Activated CD8-positive, alpha-beta T cell treated with anti-CD3 and anti-CD28 coated beads for 36 hours (primary cell): ENCODE measurements at regions not wholly inside any gene's neighbourhood (a gene's known extent, or its start where the extent isn't known, plus 50 kb on each side); places are given as distances from the start of the nearest gene placed in this dataset.

Experiments used
- ATAC-seq: fragments of 200-7000 bp; cut with Tn5 transposase; one replicate; pipeline ENCODE4 v1.10.0; 2021; ENCODE audit warnings: mild to moderate bottlenecking, moderate library complexity
- CTCF ChIA-PET: fragments of 350-600 bp; sonication (Branson Sonifier 250); formaldehyde crosslinking; loops from one replicate; lab custom pipeline; 2021; ENCODE audit warnings: antibody characterized with exemption; lab: Charles Lee
- POLR2A ChIA-PET: fragments of 350-600 bp; sonication (Branson Sonifier 250); formaldehyde crosslinking; loops from one replicate; lab custom pipeline; 2021; ENCODE audit warnings: antibody characterized with exemption; lab: Charles Lee
- DNase-seq: peaks from one replicate; pipeline ENCODE4 v3.0.0-alpha.2; 2020
- H3K27ac Mint-ChIP-seq: one replicate; pipeline ENCODE4 v1.8.0; 2021; ENCODE audit warnings: mild to moderate bottlenecking, mixed read lengths
- H3K27me3 Mint-ChIP-seq: one replicate; pipeline ENCODE4 v1.8.0; 2021; ENCODE audit warnings: mixed read lengths
- H3K36me3 Mint-ChIP-seq: one replicate; pipeline ENCODE4 v1.8.0; 2021; ENCODE audit warnings: low read depth, mixed read lengths
- H3K4me1 Mint-ChIP-seq: one replicate; pipeline ENCODE4 v1.8.0; 2021; ENCODE audit warnings: low read depth, mixed read lengths
- H3K4me3 Mint-ChIP-seq: one replicate; pipeline ENCODE4 v1.8.0; 2021; ENCODE audit warnings: mild to moderate bottlenecking, moderate library complexity, mixed read lengths
- H3K9me3 Mint-ChIP-seq: one replicate; pipeline ENCODE4 v1.8.0; 2021; ENCODE audit warnings: mixed read lengths
- CTCF ChIP-seq: fragments of 200-600 bp; IDR thresholded peaks from one replicate; pipeline ENCODE4 v1.8.0; 2022; ENCODE audit warnings: antibody characterized with exemption, mild to moderate bottlenecking
- intact Hi-C: fragments of 100-400 bp; cut with micrococcal nuclease; formaldehyde crosslinking; loops from one replicate; pipeline ENCODE4 v1.10.0; 2022

DNA sequence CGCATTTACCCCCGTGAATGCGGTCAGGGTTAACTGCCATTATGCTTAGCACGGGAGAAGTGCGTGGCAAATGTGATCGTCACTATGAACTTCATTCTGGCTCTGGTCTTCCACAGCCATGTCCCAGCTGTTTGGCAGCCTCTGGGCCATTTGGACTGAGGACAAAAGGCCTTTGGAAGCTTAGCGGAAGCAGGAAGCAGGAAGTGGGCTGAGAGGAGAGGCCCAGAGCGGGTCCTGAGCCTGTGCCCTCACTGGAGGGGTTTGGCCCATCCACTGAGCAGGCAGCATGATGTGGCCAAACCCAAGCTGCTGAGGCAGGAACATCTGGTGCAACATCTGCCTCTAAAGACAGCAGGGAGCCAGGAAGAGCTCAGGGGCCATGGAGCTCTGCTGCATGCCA is 345.9 kb downstream of the C16orf95 start:
- Mint-ChIP-seq H3K4me1 (peaks cover 2% of the 10 kb centered on the region), H3K27ac (no peak overlapping the region), H3K36me3 (no peaks in the 10 kb centered on the region), H3K9me3 (no peaks in the 10 kb centered on the region), H3K27me3 (peaks cover 6% of the 10 kb centered on the region), H3K4me3 (no peak overlapping the region)
- CTCF ChIA-PET: no interaction called here
- intact Hi-C loops: no loop called here
- no peak for ATAC-seq
- POLR2A ChIA-PET: interaction anchor here (0.5 kb wide), 1 partner anchor 91 kb away, joined by 3 read pairs; no protein-coding TSS in a partner anchor
- no peak for TF ChIP-seq CTCF
- no peak for DNase-seq

DNA sequence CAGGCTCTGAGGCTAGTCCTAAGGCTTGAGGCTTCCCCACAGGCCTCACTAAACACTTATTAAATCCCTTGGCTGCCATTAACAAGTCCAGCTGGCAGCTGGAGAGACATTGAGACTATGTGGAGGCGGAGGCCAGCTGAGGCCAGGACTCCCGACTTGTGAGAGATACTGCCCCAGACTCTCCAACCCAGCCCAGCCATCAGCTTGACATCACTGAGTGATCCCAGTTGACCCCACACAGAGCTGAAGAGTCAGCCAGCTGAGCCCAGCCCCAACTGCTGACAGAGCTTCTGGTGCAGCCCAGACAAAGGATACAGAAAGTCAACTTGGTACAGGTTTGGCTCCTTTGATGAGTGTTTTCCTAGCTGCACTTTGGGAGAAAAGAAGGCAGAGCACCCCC is 343.1 kb downstream of the C16orf95 start:
- TF ChIP-seq CTCF: no peak
- CTCF ChIA-PET: no interaction called here
- intact Hi-C loops: no loop called here

GRCh38 chr16:86975445-86975844 is 341.7 kb downstream of the C16orf95 start:
- H3K27ac Mint-ChIP-seq: no peak overlapping the region
- no peaks in the 10 kb centered on the region for H3K36me3 Mint-ChIP-seq
- peaks cover 2% of the 10 kb centered on the region for H3K4me1 Mint-ChIP-seq
- ChIA-PET POLR2A (no interaction called here), CTCF (no interaction called here)
- intact Hi-C loops: no loop called here
- TF ChIP-seq CTCF: no peak
- H3K4me3 Mint-ChIP-seq: no peak overlapping the region
- H3K9me3 Mint-ChIP-seq: no peaks in the 10 kb centered on the region
- ATAC-seq (peak; percentile 51), DNase-seq (peak; percentile 7)
- peaks cover 6% of the 10 kb centered on the region for H3K27me3 Mint-ChIP-seq

More for the DNA sequence above, 343.1 kb downstream of the C16orf95 start:
- DNase-seq (no peak), ATAC-seq (no peak)
- no peak overlapping the region for H3K27ac Mint-ChIP-seq
- peaks cover 2% of the 10 kb centered on the region for H3K4me1 Mint-ChIP-seq
- H3K27me3 Mint-ChIP-seq: peaks cover 6% of the 10 kb centered on the region
- POLR2A ChIA-PET: no interaction called here
- H3K9me3 Mint-ChIP-seq: no peaks in the 10 kb centered on the region
- H3K36me3 Mint-ChIP-seq: no peaks in the 10 kb centered on the region
- no peak overlapping the region for H3K4me3 Mint-ChIP-seq

DNA sequence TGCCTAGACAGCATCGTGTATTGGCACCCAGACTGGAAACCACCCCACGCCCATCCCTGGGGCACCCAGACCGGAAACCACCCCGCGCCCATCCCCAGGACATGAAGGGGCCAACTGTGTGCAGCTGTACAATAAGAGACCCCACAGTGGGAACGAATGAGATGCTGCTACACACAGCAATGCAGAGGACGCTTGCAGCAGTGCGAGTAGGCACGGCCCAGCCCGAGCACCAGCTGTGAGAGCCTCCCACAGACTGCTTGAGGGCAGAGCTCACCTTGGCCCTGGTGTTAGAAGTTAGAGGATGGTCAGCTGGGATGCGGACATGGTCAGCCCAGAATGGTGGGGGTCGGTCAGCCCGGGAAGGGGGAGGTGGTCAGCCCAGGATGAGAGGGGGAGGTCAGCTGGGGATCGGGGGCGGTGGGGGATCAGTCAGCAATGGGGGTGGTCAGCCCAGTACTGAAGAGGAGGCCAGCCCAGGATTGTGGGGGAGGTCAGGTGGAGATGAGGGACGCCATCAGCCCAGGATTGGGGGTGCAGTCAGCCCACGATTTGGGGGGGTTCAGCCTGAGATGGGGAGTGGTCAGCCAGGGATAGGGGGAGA is 340.0 kb downstream of the C16orf95 start:
- peaks cover under 1% of the 10 kb centered on the region for H3K27me3 Mint-ChIP-seq
- ATAC-seq (no peak), DNase-seq (no peak)
- no peak overlapping the region for H3K27ac Mint-ChIP-seq
- intact Hi-C loops: no loop called here
- H3K36me3 Mint-ChIP-seq: no peaks in the 10 kb centered on the region
- H3K4me3 Mint-ChIP-seq: no peak overlapping the region
- ChIA-PET POLR2A (no interaction called here), CTCF (no interaction called here)
- no peaks in the 10 kb centered on the region for H3K9me3 Mint-ChIP-seq
- peaks cover 2% of the 10 kb centered on the region for H3K4me1 Mint-ChIP-seq
- no peak for TF ChIP-seq CTCF

DNA sequence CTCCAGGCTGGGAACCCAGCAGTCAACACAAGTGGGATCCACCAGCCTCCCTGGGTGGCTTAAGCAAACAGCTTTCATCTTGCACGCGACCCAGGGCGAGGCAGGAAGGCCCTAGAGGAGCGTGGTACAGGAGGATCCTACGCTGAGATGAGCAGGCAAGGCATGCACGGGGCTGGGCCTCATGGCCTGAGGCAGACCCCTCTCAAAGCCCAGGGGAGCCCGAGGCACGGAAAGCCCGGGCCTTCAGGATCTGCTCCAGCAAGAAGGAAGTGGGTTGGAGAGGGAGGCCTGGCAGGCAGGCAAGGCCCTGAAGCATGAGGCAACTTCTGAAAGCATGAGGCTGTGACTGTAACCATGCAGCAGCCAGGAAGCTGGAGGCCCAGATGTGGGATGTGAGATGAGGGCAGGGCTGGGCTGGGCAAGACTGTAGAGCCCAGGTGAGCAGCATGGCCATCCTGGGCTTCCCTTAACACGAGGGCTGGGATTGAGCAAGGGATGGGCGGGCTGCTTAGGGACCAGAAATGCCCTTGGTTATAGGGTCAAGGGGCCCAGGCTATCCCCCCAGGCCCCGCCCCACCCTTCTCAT is 338.7 kb downstream of the C16orf95 start:
- H3K36me3 Mint-ChIP-seq: no peaks in the 10 kb centered on the region
- intact Hi-C loops: no loop called here
- no peaks in the 10 kb centered on the region for H3K27me3 Mint-ChIP-seq
- no peak for DNase-seq
- POLR2A ChIA-PET: no interaction called here
- H3K4me3 Mint-ChIP-seq: no peak overlapping the region
- no peak for ATAC-seq
- CTCF ChIA-PET: no interaction called here
- no peaks in the 10 kb centered on the region for H3K9me3 Mint-ChIP-seq
- H3K4me1 Mint-ChIP-seq: peaks cover 2% of the 10 kb centered on the region
- TF ChIP-seq CTCF: no peak
- H3K27ac Mint-ChIP-seq: no peak overlapping the region
